Neuronal stem cell (in vitro differentiated cells): ENCODE measurements at regions not wholly inside any gene's neighbourhood (a gene's known extent, or its start where the extent isn't known, plus 50 kb on each side); places are given as distances from the start of the nearest gene placed in this dataset.

ENCODE experiments used
- DNase-seq: peaks from one replicate; pipeline ENCODE4 v3.0.0-alpha.2; 2013; ENCODE audit warnings: low spot score
- H2AFZ ChIP-seq: one replicate; pipeline ENCODE4 v1.6.1; 2013; ENCODE audit warnings: mild to moderate bottlenecking, low read length, inconsistent platforms
- H2AK5ac ChIP-seq: 2 replicates; pipeline ENCODE4 v1.6.1; 2013; ENCODE audit warnings: low read depth, mild to moderate bottlenecking, inconsistent platforms, low read length, moderate library complexity, mixed read lengths
- H2BK120ac ChIP-seq: 2 replicates; pipeline ENCODE4 v1.6.1; 2013; ENCODE audit warnings: low read depth, mild to moderate bottlenecking, inconsistent platforms, low read length, moderate library complexity, mixed read lengths
- H2BK12ac ChIP-seq: one replicate; pipeline ENCODE4 v1.6.1; 2013; ENCODE audit warnings: low read length, inconsistent platforms
- H2BK15ac ChIP-seq: 2 replicates; pipeline ENCODE4 v1.6.1; 2013; ENCODE audit warnings: mild to moderate bottlenecking, low read length, inconsistent platforms, mixed read lengths
- H2BK5ac ChIP-seq: one replicate; pipeline ENCODE4 v1.6.1; 2013; ENCODE audit warnings: inconsistent platforms, mild to moderate bottlenecking, low read length, moderate library complexity
- H3K14ac ChIP-seq: one replicate; pipeline ENCODE4 v1.6.1; 2013; ENCODE audit warnings: low read length, inconsistent platforms
- H3K18ac ChIP-seq: 2 replicates; pipeline ENCODE4 v1.6.1; 2013; ENCODE audit warnings: low read length, inconsistent platforms
- H3K23ac ChIP-seq: 2 replicates; pipeline ENCODE4 v1.6.1; 2013; ENCODE audit warnings: low read depth, mild to moderate bottlenecking, mixed read lengths, low read length, inconsistent platforms; ENCODE audit not compliant: poor library complexity
- H3K27ac ChIP-seq: replicated peaks from 3 replicates; pipeline ENCODE4 v1.5.1; 2013; ENCODE audit warnings: low read length, inconsistent platforms
- H3K27me3 ChIP-seq, 3 experiments: 2 replicates each; pipeline ENCODE4 v1.6.1; 2013; ENCODE audit warnings: low read length in 3 of 3, mild to moderate bottlenecking in 2 of 3, inconsistent platforms in 1 of 3, low read depth in 1 of 3, mixed read lengths in 1 of 3, moderate library complexity in 1 of 3; ENCODE audit not compliant: control insufficient read depth in 3 of 3, insufficient read depth in 3 of 3
- H3K36me3 ChIP-seq, 2 donors: replicated peaks in 1 of 2; 2 replicates each; pipeline ENCODE4 v1.6.1; 2013; ENCODE audit warnings: low read length in 2 of 2; ENCODE audit not compliant: control insufficient read depth in 2 of 2, insufficient read depth in 2 of 2
- H3K4ac ChIP-seq: 2 replicates; pipeline ENCODE4 v1.6.1; 2013; ENCODE audit warnings: inconsistent platforms, mild to moderate bottlenecking, low read length, moderate library complexity
- H3K4me1 ChIP-seq, 2 donors: 1 replicate in 1 of 2; 2 replicates in 1 of 2; pipeline ENCODE4 v1.6.1; 2013; ENCODE audit warnings: low read length in 2 of 2, low read depth in 1 of 2; ENCODE audit not compliant: control insufficient read depth in 2 of 2, insufficient read depth in 1 of 2
- H3K4me2 ChIP-seq: one replicate; pipeline ENCODE4 v1.6.1; 2013; ENCODE audit warnings: mild to moderate bottlenecking, low read length, inconsistent platforms; ENCODE audit not compliant: insufficient read depth, poor library complexity, severe bottlenecking
- H3K4me3 ChIP-seq, 2 donors: 2 replicates each; pipeline ENCODE4 v1.5.1; 2013; ENCODE audit warnings: low read length in 2 of 2, mild to moderate bottlenecking in 2 of 2, inconsistent platforms in 1 of 2, moderate library complexity in 1 of 2
- H3K79me1 ChIP-seq: one replicate; pipeline ENCODE4 v1.6.1; 2013; ENCODE audit warnings: low read depth, mild to moderate bottlenecking, inconsistent platforms, low read length, moderate library complexity
- H3K9ac ChIP-seq: one replicate; pipeline ENCODE4 v1.6.1; 2013; ENCODE audit warnings: mild to moderate bottlenecking, low read depth, low read length, inconsistent platforms; ENCODE audit not compliant: poor library complexity
- H3K9me3 ChIP-seq, 2 donors: replicated peaks in 1 of 2; 2 replicates each; pipeline versions ENCODE3 to v1.6.1; 2013; ENCODE audit warnings: low read length in 2 of 2, mild to moderate bottlenecking in 2 of 2, inconsistent platforms in 1 of 2, low read depth in 1 of 2, mixed read lengths in 1 of 2, moderate library complexity in 1 of 2; ENCODE audit not compliant: control insufficient read depth in 2 of 2, insufficient read depth in 1 of 2
- H4K8ac ChIP-seq: one replicate; pipeline ENCODE4 v1.6.1; 2013; ENCODE audit warnings: low read depth, mild to moderate bottlenecking, inconsistent platforms, low read length, moderate library complexity
- H4K91ac ChIP-seq: one replicate; pipeline ENCODE4 v1.6.1; 2013; ENCODE audit warnings: low read length, low read depth, mild to moderate bottlenecking, inconsistent platforms; ENCODE audit not compliant: poor library complexity
- WGBS, 2 donors: extraction: QIAGEN DNeasy Blood & Tissue Kit; methylation state at CpG; one replicate each; pipeline ENCODE4 v1.1.7; 2013; ENCODE audit warnings: missing lambda C conversion rate in 2 of 2, mixed read lengths in 1 of 2; ENCODE audit not compliant: insufficient read length in 2 of 2, insufficient replicate concordance in 1 of 2; ENCODE audit errors: extremely low coverage in 2 of 2; 5-methylcytosine and 5-hydroxymethylcytosine counted together

- Histone ChIP-seq H3K4me2 (no peak overlapping the region), H4K91ac (no peak overlapping the region), H3K36me3 (no peaks in the 10 kb centered on the region), H2BK12ac (no peak overlapping the region), H3K23ac (no peak overlapping the region), H2AFZ (no peak overlapping the region), H3K79me1 (no peaks in the 10 kb centered on the region), H3K4me3 (no peak overlapping the region), H3K9me3 (no peaks in the 10 kb centered on the region), H2BK5ac (no peak overlapping the region), H4K8ac (no peak overlapping the region), H3K27me3 (no peaks in the 10 kb centered on the region), H3K4me1 (no peaks in the 10 kb centered on the region), H3K27ac (no peak overlapping the region), H3K4ac (no peak overlapping the region), H2BK120ac (no peak overlapping the region), H3K9ac (no peak overlapping the region), H2AK5ac (no peak overlapping the region), H3K18ac (no peak overlapping the region), H2BK15ac (no peak overlapping the region), H3K14ac (no peak overlapping the region)
- no CpG with 5 or more reads among the region's 3 CpGs for WGBS, 2 donors
- no peak for DNase-seq
These were observed 1784.4 kb downstream of the SUCLG1 start for GRCh38 chr2:82674652-82675051.

GRCh38 chr2:82667491-82667890, 1791.6 kb downstream of the SUCLG1 start:
- no peak overlapping the region for H2AFZ ChIP-seq
- H2BK15ac ChIP-seq: no peak overlapping the region
- H3K9ac ChIP-seq: no peak overlapping the region
- no peak overlapping the region for H4K91ac ChIP-seq
- no peak overlapping the region for H3K18ac ChIP-seq
- no peak overlapping the region for H2BK12ac ChIP-seq
- no peak overlapping the region for H2BK120ac ChIP-seq
- H3K4me3 ChIP-seq: no peak overlapping the region
- H3K4me1 ChIP-seq: no peaks in the 10 kb centered on the region
- no peaks in the 10 kb centered on the region for H3K36me3 ChIP-seq
- H3K23ac ChIP-seq: no peak overlapping the region
- no peak for DNase-seq
- no peaks in the 10 kb centered on the region for H3K27me3 ChIP-seq
- H4K8ac ChIP-seq: no peak overlapping the region
- H2AK5ac ChIP-seq: no peak overlapping the region
- no peak overlapping the region for H2BK5ac ChIP-seq
- no peaks in the 10 kb centered on the region for H3K9me3 ChIP-seq
- H3K79me1 ChIP-seq: no peaks in the 10 kb centered on the region
- no peak overlapping the region for H3K4ac ChIP-seq
- H3K4me2 ChIP-seq: no peak overlapping the region
- no CpG with 5 or more reads among the region's 1 CpG for WGBS, 2 donors
- no peak overlapping the region for H3K27ac ChIP-seq
- no peak overlapping the region for H3K14ac ChIP-seq

GRCh38 chr2:82665691-82666090, 1793.4 kb downstream of the SUCLG1 start:
- H2AFZ ChIP-seq: no peak overlapping the region
- H3K9ac ChIP-seq: no peak overlapping the region
- no peak overlapping the region for H3K4me3 ChIP-seq
- no peaks in the 10 kb centered on the region for H3K9me3 ChIP-seq
- no peak overlapping the region for H2BK15ac ChIP-seq
- H3K4ac ChIP-seq: no peak overlapping the region
- H3K4me2 ChIP-seq: no peak overlapping the region
- no peaks in the 10 kb centered on the region for H3K27me3 ChIP-seq
- H2BK5ac ChIP-seq: no peak overlapping the region
- H3K27ac ChIP-seq: no peak overlapping the region
- no peak overlapping the region for H2BK120ac ChIP-seq
- H3K14ac ChIP-seq: no peak overlapping the region
- WGBS, 2 donors: no CpG with 5 or more reads among the region's 3 CpGs
- no peak for DNase-seq
- no peaks in the 10 kb centered on the region for H3K79me1 ChIP-seq
- H2BK12ac ChIP-seq: no peak overlapping the region
- H3K18ac ChIP-seq: no peak overlapping the region
- no peaks in the 10 kb centered on the region for H3K36me3 ChIP-seq
- H3K4me1 ChIP-seq: no peaks in the 10 kb centered on the region
- H4K91ac ChIP-seq: no peak overlapping the region
- no peak overlapping the region for H4K8ac ChIP-seq
- no peak overlapping the region for H3K23ac ChIP-seq
- H2AK5ac ChIP-seq: no peak overlapping the region

GRCh38 chr2:82657106-82657505, 1802.0 kb downstream of the SUCLG1 start:
- Histone ChIP-seq H3K9ac (no peak overlapping the region), H3K4me2 (no peak overlapping the region)

More at GRCh38 chr2:82657106-82657505, 1802.0 kb downstream of the SUCLG1 start:
- Histone ChIP-seq H3K27me3 (no peaks in the 10 kb centered on the region), H2BK120ac (no peak overlapping the region), H2BK12ac (no peak overlapping the region), H3K4me1 (no peaks in the 10 kb centered on the region), H2AK5ac (no peak overlapping the region), H3K23ac (no peak overlapping the region), H2BK15ac (no peak overlapping the region), H3K79me1 (no peaks in the 10 kb centered on the region), H3K9me3 (no peaks in the 10 kb centered on the region), H3K18ac (no peak overlapping the region), H4K8ac (no peak overlapping the region), H2BK5ac (no peak overlapping the region), H3K14ac (no peak overlapping the region), H3K27ac (no peak overlapping the region), H2AFZ (no peak overlapping the region), H3K36me3 (no peaks in the 10 kb centered on the region), H3K4me3 (no peak overlapping the region), H3K4ac (no peak overlapping the region), H4K91ac (no peak overlapping the region)
- no CpG with 5 or more reads among the region's 2 CpGs for WGBS, 2 donors
- DNase-seq: no peak
